Adrenal gland (tissue), 5 donors: ENCODE measurements at regions not wholly inside any gene's neighbourhood (a gene's known extent, or its start where the extent isn't known, plus 50 kb on each side); places are given as distances from the start of the nearest gene placed in this dataset.

Experiments
- CTCF ChIP-seq, 6 experiments: fragments of 450-650 bp in 4 of 6; fragments of 200-600 bp in 2 of 6; sonication (generic) in 1 of 6; IDR thresholded peaks; 1 replicate in 5 of 6; 2 replicates in 1 of 6; pipeline versions ENCODE4 v1.5.1 to v1.8.0; 2016 to 2021; ENCODE audit warnings: antibody characterized with exemption in 6 of 6, mild to moderate bottlenecking in 2 of 6, moderate library complexity in 1 of 6
- POLR2A ChIP-seq, 2 donors: fragments of 450-650 bp; IDR thresholded peaks; one replicate each; pipeline ENCODE4 v1.6.1; 2017; ENCODE audit warnings: antibody characterized with exemption in 2 of 2, mild to moderate bottlenecking in 2 of 2, moderate library complexity in 1 of 2
- donor health status: DM: no; HTN: no; CAD: no.

- no peak for TF ChIP-seq POLR2A (IDR thresholded peaks at IDR 0.05)
- TF ChIP-seq CTCF (IDR thresholded peaks at IDR 0.05), result peak in 2 of 6 experiments; percentile 20 to 26
Measured at GRCh38 chr10:124262234-124262865, 156.4 kb downstream of the OAT start.
